Vagina (tissue), 2 donors: ENCODE measurements at regions not wholly inside any gene's neighbourhood (a gene's known extent, or its start where the extent isn't known, plus 50 kb on each side); places are given as distances from the start of the nearest gene placed in this dataset.

Source experiments
- DNase-seq, 2 donors: peaks; one replicate each; pipeline ENCODE4 v3.0.0-alpha.2; 2017; ENCODE audit errors: extremely low spot score in 2 of 2
- H3K27ac ChIP-seq: fragments of 200-600 bp; sonication (generic); one replicate; pipeline ENCODE4 v1.5.1; 2019
- H3K27me3 ChIP-seq: fragments of 200-600 bp; sonication (generic); one replicate; pipeline ENCODE4 v1.5.1; 2019
- H3K36me3 ChIP-seq, 2 donors: fragments of 200-600 bp; sonication (generic); one replicate each; pipeline ENCODE4 v1.5.1; 2017 to 2019
- H3K4me1 ChIP-seq: fragments of 200-600 bp; sonication (generic); one replicate; pipeline ENCODE4 v1.5.1; 2019
- H3K4me3 ChIP-seq, 2 donors: fragments of 200-600 bp; sonication (generic); 1 replicate in 1 of 2; 2 replicates in 1 of 2; pipeline ENCODE4 v1.5.1; 2016 to 2019
- H3K9me3 ChIP-seq: fragments of 200-600 bp; sonication (generic); one replicate; pipeline ENCODE4 v1.5.1; 2019
- POLR2A ChIP-seq, 2 donors: fragments of 450-650 bp; IDR thresholded peaks; one replicate each; pipeline ENCODE4 v1.6.1; 2017; ENCODE audit warnings: antibody characterized with exemption in 2 of 2, mild to moderate bottlenecking in 2 of 2, moderate library complexity in 2 of 2
- POLR2AphosphoS5 ChIP-seq, 2 donors: sonication (generic); formaldehyde crosslinking; IDR thresholded peaks; one replicate each; pipeline ENCODE4 v1.9.0; 2017; ENCODE audit warnings: antibody characterized with exemption in 2 of 2, mild to moderate bottlenecking in 2 of 2, low read depth in 1 of 2; ENCODE audit not compliant: insufficient read depth in 1 of 2
- intact Hi-C: fragments of 100-400 bp; cut with DNase I; formaldehyde crosslinking; loops from one replicate; pipeline ENCODE4 v1.15.1; 2023
- TF ChIP-seq, protein P1 (sequence below), 3 experiments: fragments of 450-650 bp in 2 of 3; fragments of 200-600 bp in 1 of 3; sonication (generic) in 1 of 3; IDR thresholded peaks; one replicate each; pipeline ENCODE4 v1.5.1; 2017 to 2019; ENCODE audit warnings: antibody characterized with exemption in 3 of 3, mild to moderate bottlenecking in 2 of 3, moderate library complexity in 2 of 3

DNA sequence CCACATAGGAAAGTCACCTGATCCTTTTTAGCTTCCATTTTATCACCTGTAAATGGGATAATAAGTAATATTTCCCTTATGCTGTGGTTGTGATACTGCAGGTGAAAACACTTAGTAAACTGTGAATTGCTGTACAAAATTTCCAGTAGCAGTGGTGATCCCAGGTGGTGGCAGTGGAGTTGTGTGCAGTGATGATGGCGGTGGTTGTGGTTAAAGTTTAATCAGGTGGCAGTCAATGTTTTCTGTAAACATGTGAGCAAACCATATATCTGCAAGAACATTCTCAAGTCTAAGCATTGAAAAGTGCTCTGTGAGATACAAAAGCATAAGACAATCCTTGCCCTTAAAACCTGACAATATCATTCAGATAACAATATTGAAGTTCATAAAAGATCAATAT lies 480.2 kb downstream of the RASEF start:
- intact Hi-C loops = no loop called here
- H3K4me1 ChIP-seq = no peaks in the 10 kb centered on the region
- H3K4me3 ChIP-seq = no peak overlapping the region
- DNase-seq = no peak
- no peaks in the 10 kb centered on the region for H3K27me3 ChIP-seq
- TF ChIP-seq POLR2AphosphoS5 (IDR thresholded peaks at IDR 0.05; ENCODE audit: insufficient read depth in 1 of 2, low read depth in 1 of 2) = no peak
- TF ChIP-seq, protein P1, sequence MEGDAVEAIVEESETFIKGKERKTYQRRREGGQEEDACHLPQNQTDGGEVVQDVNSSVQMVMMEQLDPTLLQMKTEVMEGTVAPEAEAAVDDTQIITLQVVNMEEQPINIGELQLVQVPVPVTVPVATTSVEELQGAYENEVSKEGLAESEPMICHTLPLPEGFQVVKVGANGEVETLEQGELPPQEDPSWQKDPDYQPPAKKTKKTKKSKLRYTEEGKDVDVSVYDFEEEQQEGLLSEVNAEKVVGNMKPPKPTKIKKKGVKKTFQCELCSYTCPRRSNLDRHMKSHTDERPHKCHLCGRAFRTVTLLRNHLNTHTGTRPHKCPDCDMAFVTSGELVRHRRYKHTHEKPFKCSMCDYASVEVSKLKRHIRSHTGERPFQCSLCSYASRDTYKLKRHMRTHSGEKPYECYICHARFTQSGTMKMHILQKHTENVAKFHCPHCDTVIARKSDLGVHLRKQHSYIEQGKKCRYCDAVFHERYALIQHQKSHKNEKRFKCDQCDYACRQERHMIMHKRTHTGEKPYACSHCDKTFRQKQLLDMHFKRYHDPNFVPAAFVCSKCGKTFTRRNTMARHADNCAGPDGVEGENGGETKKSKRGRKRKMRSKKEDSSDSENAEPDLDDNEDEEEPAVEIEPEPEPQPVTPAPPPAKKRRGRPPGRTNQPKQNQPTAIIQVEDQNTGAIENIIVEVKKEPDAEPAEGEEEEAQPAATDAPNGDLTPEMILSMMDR (IDR thresholded peaks at IDR 0.05) = no peak
- TF ChIP-seq POLR2A (IDR thresholded peaks at IDR 0.05) = no peak
- no peaks in the 10 kb centered on the region for H3K36me3 ChIP-seq
- H3K27ac ChIP-seq = no peak overlapping the region
- H3K9me3 ChIP-seq = no peaks in the 10 kb centered on the region

GRCh38 chr9:82583524-82583923 lies 479.4 kb downstream of the RASEF start:
- intact Hi-C loops = no loop called here
- Histone ChIP-seq H3K27me3 (no peaks in the 10 kb centered on the region), H3K4me1 (no peaks in the 10 kb centered on the region), H3K36me3 (no peaks in the 10 kb centered on the region), H3K9me3 (no peaks in the 10 kb centered on the region), H3K27ac (no peak overlapping the region), H3K4me3 (no peak overlapping the region)
- TF ChIP-seq POLR2A (IDR thresholded peaks at IDR 0.05) (no peak), POLR2AphosphoS5 (IDR thresholded peaks at IDR 0.05; ENCODE audit: insufficient read depth in 1 of 2, low read depth in 1 of 2) (no peak)
- TF ChIP-seq, protein P1 (IDR thresholded peaks at IDR 0.05) = no peak
- DNase-seq = no peak

DNA sequence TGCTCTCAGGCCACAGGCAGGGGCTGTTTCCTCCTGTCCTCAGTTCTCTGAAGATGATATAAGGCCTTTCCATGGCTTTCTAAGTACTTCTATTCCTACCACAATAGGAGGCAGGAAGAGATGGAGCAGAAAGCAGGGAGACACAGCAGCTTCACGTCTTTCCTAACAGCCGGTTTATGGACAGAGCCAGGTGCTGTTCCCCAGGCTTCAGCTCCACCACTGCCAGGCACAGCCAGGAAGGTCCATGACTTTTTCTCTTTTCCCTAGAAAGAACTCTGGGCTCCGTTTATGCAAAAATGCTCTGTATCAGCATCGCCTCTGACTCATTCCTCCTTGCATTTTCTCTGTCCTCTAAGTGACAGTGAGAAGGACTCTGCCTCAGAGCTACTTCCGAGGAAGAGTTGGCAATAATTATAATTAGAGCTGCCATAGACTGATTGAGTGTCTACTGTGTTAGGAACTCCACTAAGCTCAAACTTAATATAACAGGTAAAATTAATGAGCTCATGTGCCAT lies 478.5 kb downstream of the RASEF start:
- intact Hi-C loops = no loop called here
- Histone ChIP-seq H3K36me3 (no peaks in the 10 kb centered on the region), H3K4me1 (no peaks in the 10 kb centered on the region), H3K27ac (no peak overlapping the region), H3K4me3 (no peak overlapping the region), H3K27me3 (no peaks in the 10 kb centered on the region), H3K9me3 (no peaks in the 10 kb centered on the region)
- DNase-seq = no peak
- TF ChIP-seq, protein P1 (IDR thresholded peaks at IDR 0.05) = no peak
- no peak for TF ChIP-seq POLR2A (IDR thresholded peaks at IDR 0.05)
- TF ChIP-seq POLR2AphosphoS5 (IDR thresholded peaks at IDR 0.05; ENCODE audit: insufficient read depth in 1 of 2, low read depth in 1 of 2) = no peak

GRCh38 chr9:82586918-82587356 lies 476.0 kb downstream of the RASEF start:
- Histone ChIP-seq H3K9me3 (no peaks in the 10 kb centered on the region), H3K27me3 (no peaks in the 10 kb centered on the region), H3K4me3 (no peak overlapping the region), H3K36me3 (no peaks in the 10 kb centered on the region), H3K4me1 (no peaks in the 10 kb centered on the region), H3K27ac (no peak overlapping the region)
- TF ChIP-seq POLR2A (IDR thresholded peaks at IDR 0.05) = no peak
- no peak for TF ChIP-seq POLR2AphosphoS5 (IDR thresholded peaks at IDR 0.05; ENCODE audit: insufficient read depth in 1 of 2, low read depth in 1 of 2)
- intact Hi-C loops = no loop called here
- DNase-seq = no peak

- intact Hi-C loops = no loop called here
Measured at GRCh38 chr9:82588301-82589180, 474.4 kb downstream of the RASEF start.

More at GRCh38 chr9:82588301-82589180, 474.4 kb downstream of the RASEF start:
- Histone ChIP-seq H3K27ac (no peak overlapping the region), H3K36me3 (no peaks in the 10 kb centered on the region), H3K4me3 (no peak overlapping the region), H3K4me1 (no peaks in the 10 kb centered on the region), H3K27me3 (no peaks in the 10 kb centered on the region), H3K9me3 (no peaks in the 10 kb centered on the region)
- TF ChIP-seq POLR2A (IDR thresholded peaks at IDR 0.05) (no peak), POLR2AphosphoS5 (IDR thresholded peaks at IDR 0.05; ENCODE audit: insufficient read depth in 1 of 2, low read depth in 1 of 2) (no peak)
- TF ChIP-seq, protein P1 (IDR thresholded peaks at IDR 0.05) = no peak
- DNase-seq = no peak
